Brain pericyte (primary cell): ENCODE measurements at regions not wholly inside any gene's neighbourhood (a gene's known extent, or its start where the extent isn't known, plus 50 kb on each side); places are given as distances from the start of the nearest gene placed in this dataset.
"Not testable (repeated sequence)": the region's sequence is repeated elsewhere in the genome, so short reads cannot be mapped to it uniquely, and the experiment has no call there.

Experiments used
- DNase-seq: peaks from one replicate; pipeline ENCODE4 v3.0.0-alpha.2; 2012; ENCODE audit warnings: low read depth, low spot score

DNA sequence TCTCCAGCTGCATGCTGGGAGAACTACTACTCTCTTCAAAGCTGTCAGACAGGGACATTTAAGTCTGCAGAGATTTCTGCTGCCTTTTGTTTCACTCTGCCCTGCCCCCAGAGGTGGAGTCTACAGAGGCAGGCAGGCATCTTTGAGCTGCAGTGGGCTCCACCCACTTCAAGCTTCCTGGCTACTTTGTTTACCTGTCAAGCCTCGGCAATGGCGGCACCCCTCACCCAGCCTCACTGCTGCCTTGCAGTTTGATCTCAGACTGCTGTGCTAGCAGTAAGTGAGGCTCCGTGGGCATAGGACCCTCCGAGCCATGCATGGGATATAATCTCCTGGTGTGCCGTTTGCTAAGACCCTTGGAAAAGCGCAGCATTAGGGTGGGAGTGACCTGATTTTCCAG is 61.7 kb downstream of the DMRTA1 start:
- DNase-seq: not testable (repeated sequence)

DNA sequence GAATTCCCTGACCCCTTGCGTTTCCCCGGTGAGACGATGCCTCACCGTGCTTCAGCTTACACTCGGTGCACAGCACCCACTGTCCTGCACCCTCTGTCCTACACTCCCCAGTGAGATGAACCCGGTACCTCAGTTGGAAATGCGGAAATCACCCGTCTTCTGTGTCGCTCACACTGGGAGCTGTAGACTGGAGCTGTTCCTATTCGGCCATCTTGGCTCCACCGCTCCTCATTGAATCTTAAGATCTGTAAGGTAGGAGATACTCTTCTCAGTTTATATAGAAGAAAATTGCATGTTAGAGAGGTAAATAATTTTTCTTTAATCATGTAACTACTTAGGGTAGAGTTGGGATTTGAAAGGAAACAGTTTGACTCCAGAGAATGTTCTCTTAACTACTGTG is 62.2 kb downstream of the DMRTA1 start:
- DNase-seq: no peak

DNA sequence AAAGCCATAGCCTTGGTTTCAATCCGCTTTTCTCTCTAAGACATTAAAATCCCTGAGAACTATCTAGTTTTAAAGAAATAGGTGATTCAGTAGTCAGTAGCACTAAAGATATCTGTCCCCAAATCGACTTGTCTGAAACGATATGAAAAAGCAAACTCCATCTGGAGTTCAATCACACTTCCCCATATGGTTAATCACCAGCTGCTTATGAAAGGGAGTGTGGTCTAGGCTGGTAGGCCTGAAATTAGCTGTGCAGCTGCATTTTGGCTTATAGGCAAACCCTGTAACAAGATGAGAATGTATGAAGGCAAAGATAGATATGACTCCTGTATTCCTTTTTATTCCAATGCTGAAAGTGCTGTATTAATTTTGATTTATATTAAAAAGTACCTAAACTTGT is 65.9 kb downstream of the DMRTA1 start:
- DNase-seq: no peak

DNA sequence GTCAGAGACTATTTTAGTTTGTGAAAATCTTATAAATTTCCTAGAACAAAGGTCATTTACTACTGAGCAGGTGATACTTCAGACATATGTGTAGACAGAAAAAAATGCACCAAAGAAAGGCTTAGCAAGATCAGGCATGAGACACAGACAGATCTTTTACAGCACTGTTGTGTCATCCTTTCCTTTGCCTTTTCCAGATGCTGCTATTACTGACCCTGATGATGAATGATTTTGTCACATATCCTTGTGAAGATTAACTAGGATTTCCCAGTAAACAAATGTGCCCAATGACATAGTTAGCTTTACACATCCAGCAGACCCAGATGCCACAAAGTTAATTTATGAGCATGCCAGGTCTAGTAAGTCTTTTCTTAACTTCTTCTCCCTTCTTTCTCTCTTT is 68.2 kb downstream of the DMRTA1 start:
- no peak for DNase-seq

DNA sequence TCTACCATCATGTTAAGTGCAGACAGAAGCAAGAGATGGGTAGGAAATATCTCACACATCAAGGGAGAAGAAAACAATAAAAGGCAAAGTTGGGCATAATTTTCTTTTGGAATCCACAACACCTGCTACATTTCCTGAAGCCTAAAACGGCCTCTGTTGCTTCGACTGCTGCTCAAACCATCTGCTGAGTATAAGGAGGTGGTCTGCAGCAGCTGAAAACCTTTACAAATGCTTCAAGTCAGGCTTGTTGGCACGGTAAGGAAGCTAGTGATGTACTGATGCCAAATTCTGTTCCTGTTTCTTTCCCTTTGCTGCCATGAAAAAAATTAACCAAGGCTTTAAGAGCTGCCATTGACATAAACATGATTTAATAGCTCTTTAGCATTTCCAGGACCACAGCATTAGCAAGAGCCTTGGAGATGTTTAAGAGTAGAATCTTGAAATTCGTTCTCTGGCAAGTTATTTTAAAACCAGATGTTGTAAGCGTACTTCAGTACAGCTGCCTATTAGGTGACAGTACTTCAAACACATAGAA is 75.6 kb downstream of the DMRTA1 start:
- no peak for DNase-seq

DNA sequence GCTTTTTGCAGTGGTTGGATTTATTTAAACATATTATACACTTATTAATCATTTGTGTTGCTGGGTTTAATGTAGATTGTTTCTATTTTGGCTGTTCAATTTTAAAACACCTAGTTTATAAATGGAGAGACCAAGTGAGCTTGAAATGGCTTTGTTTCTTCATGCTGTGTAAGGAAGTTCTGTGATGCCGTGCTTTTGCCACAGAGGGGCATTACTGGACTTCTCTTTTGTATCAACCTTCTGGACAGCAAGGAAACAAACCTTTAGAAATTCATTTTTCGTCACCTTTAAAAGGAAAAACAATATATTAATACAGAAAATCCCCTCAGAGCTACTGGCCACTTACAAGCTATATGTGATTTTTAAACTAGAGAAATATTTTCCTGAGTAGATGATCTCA is 81.9 kb downstream of the DMRTA1 start:
- no peak for DNase-seq

DNA sequence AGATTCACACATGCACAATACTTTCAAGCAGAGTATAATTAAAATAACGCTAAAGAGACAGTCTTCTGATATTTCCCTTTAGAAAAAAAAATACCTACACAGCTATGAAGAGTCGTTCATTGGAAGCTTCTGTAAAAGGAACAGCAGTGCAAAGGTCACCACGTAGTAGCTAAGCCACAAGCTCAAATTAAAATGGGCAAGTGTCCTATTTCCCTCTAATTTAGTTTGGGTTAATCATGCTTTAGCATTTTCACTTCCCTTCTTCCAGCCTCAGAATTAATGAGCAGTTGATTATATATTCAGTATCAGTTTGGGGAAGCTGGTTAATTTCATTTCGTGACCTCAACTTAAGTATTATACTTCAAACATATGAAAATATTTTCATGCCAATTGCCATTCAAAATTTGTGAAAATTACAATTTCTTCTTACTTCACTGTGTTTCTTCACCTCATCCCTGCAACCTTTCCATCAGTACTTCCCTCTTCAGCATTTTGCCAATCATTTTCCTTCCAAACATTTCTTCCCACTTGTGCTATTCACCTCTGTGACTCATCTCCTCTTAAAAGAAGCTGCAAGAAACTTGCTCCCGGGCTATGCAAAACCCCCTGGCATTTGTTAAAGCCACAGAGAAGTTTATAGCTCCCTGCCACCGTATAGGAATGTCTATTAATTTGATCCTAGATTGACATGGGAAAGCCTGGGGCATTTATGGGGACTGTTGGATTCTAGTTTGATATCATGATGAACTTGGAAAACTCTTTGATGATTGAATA is 83.0 kb downstream of the DMRTA1 start:
- DNase-seq: no peak

DNA sequence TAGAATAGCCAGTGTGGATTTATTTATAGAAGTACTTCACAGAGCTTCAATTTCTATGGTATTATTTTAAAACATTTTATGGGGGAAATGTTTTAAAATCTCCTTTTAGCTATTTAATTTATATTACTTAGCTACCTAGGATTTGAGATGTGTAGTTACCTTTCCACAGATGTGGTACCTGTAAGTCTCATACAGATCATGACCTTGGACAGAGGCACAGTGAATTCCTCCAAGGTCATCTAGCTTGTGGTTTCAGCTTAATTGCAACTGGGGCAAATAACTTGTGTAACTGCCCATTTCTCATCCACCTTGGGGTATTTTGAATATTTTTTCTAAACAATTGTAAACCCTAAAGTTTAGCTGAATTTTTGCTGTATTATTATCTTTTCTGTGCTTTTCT is 89.2 kb downstream of the DMRTA1 start:
- no peak for DNase-seq

DNA sequence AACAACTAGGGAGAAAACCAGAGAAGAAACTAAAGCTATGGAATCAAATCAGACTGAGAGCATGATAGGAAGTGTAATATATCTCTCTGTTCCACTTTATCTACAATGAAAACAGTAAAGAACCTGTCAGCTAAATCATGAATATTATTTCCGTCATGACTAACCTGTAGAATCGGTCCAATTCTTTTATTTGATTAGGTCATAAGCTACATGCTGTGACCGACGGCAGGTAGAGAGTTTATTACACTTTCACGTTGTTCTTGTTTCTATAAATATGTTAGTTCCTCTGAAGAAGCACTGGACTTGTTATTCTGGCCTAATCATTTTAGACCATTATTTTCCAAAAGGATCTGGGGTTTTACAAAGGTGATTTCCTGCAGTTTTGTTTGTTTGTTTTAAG is 91.1 kb downstream of the DMRTA1 start:
- no peak for DNase-seq

DNA sequence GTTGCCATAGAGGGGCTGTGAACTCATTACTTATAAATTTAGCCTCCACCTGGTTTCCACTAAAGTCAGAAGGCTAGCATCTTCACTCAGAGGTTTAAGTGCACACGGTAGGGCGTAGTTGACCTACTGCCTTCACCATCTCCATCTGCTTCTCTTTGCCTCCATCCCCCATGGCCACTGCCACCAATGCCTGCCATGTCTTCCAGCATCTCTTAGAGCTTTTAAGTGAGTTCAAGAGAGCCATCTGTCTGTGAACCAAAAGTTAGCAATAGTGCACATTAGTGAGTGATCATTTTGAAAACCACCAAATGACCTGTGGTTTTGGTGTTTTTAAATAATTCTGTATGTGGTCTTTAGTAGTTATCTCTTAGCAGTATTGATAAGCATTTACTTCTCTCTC is 102.0 kb downstream of the DMRTA1 start:
- DNase-seq: no peak

DNA sequence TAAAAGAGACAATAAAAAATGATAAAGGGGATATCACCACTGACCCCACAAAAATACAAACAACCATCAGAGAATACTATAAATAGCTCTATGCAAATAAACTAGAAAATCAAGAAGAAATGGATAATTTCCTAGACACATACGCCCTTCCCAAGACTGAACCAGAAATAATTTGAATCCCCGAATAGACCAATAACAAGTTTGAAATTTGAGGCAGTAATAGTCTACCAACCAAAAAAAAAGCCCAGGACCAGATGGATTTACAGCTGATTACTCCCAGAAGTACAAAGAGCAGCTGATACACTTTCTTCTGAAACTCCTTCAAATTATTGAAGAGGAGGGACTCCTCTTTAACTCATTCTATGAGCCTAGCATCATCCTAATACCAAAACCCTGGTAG is 128.1 kb downstream of the DMRTA1 start:
- DNase-seq: no peak

DNA sequence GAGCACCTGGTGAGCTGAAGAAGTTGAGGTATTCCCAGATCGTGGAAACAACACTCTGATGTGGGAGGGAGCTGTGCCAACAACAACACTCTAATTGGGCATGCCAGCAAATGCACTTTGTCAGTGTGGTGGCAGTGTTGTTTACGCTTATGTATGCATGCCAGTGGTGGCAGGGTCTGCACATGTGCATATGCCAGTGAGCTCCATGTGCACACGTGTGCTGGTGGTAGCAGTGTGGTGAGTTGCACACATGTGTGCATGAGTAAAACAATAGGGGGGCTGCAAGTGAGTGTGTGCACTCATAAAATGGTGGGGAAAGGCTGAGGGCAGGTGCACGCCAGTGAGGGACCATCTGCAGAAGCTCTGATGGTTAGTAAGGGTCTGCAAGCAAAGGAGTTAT is 134.2 kb downstream of the DMRTA1 start:
- DNase-seq: no peak

DNA sequence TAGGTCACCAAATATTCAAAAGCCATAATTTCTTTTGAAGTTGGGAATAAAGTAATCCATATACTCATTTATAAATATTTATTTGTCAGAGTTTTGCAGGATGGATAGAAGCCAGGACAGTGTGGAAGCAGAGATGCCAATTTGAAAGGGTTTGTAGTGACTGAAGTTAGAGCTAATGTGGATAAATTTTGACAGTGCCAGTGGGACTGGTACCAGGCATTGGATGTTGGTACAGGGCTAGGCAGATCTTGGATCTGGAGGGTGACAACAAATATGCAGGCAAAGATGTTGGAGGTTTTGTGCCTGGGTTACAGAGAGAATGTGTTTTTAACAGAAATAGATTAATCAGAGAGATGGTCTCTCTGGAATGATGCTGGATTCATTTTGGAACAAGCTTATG is 135.6 kb downstream of the DMRTA1 start:
- no peak for DNase-seq

DNA sequence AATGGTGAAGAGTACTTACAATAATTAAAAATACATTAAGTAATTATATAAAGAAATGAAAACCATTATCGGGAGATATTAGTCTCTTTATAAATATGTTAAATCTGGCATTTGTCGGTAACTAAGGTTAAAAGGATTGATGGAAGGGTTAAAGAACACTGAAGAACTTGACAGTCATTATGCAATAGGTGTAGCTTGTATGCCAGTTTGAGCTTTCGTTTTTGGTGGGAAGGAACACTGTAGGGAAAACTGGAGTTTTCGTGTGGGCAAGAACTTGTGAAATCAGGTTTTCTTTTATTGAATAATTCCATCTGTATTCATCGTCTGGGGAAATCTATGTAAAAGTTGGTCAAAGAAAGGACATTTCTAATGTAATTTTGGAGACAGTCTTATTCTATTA is 142.3 kb downstream of the DMRTA1 start:
- DNase-seq: no peak

DNA sequence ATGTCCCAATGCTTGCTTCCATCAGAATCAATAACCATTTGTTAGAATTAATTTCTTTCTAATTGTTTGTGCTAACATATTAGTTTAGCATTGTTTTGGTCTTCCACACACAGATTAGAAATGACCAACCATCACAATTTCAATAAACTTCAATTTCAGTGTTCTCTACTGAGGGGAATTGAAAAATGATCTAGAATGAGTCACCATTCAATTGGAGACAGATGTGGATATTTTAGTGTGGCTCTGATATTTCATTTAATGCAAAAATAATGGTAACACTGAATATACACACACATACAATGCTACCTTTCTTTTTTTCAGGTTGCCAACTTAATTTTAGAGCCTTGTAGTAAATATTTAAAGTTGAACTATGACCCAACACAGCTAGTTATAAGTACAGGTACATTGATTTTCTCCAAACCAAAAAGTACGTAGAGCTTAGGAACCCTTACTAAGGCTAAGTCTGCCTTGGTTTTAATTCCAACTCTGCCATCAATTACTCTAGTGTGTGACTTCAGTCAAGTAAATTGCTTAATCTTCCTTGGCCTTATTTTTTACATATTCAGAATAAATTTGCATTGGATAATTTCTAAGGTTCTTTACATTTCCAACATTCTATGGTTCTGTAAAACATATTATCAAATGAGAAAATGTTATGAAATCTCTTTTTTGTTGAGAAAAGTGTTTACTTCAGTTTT is 143.9 kb downstream of the DMRTA1 start:
- DNase-seq: no peak

DNA sequence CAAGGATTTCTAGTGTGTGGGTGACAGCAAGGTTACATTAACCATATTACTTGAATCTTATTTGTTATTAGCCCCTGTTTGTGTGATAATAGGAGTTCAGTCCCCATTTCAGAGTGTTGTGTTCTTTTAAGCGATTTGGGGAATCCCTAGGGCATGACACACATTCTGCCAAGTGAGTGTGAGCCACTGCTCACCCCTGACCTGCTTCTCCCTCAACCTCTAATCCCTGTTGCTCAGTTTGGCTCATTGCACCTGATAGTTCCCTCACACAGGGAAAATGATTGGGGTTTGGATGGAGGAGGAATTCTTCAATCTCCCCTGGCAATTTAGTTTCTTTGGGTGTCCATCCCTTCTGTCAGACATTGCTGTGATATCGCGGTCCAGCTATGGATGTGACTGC is 149.2 kb downstream of the DMRTA1 start:
- DNase-seq: no peak

DNA sequence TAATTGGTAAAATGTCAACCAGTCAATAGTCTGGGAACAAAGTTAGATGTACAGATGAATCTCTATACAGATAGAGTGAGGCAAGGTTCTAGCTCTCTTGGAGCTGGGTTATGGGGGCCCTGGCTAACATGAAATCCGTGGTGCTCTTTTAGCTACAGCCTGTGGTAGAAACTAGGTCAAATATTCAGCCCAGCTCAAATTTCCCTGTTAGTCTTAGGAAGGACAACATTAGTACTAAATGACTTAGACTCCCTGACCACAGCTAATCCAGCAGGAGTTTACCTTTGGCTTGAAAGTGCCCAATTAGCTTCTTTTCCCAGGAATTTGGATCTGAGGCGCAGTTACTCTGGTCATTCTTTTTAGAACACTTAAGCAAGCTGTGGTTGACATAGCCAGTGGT is 170.5 kb downstream of the DMRTA1 start:
- no peak for DNase-seq

DNA sequence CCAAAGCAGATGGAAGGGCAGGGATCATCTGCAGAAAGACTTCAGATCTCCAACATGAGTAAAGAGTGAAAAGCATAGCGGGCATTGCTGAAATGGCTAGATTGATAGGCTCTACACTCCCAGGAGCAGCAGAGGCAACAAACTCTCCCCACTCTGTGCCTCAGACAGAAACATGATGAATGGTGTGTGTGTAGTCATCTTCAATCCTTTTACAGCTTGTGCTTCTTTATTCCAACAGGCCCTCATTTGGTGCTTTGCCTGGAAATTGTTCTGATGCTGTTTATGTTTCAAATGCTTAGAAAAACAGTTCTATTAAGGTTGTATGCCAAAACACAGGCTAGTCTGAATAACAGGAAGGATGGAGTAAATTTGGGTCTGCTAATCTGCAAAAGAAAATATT is 176.2 kb downstream of the DMRTA1 start:
- DNase-seq: no peak

DNA sequence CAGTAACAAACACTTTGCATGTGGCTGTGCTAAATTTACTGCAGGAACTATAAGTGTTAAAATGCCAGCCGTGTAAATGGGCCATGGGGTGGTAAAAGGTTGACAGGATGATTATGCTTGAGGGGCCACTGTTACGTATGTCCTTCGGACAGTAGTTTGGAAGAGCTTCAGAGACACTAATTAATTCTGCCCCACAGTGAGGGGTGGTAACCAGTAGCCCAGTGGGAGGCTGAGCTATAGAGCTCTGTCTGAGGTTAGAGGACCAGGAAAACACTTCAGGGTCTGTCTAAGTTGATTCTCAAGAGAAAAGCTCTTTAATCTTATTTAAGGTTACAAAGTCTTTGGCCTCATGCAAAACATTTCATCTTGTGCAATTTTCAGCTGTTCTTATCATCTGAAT is 176.6 kb downstream of the DMRTA1 start:
- no peak for DNase-seq

DNA sequence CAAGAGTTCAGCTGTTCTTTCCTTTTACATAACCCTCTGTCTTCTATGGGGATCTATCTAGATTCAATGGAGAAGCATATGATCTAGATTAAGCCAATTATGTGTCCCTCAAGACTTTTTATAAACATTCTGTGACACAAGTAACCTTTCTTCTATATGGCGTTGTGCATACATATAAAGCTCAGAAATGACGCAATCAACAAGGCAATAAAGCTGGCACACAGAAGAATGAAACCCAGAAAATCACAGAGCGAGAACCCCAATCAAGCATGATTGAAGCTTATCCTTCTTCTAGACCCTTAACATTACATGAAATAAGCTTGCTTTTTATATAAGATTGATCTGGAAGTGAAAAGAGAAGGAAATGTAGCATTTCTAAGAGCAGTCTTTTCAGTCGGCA is 178.9 kb downstream of the DMRTA1 start:
- no peak for DNase-seq

DNA sequence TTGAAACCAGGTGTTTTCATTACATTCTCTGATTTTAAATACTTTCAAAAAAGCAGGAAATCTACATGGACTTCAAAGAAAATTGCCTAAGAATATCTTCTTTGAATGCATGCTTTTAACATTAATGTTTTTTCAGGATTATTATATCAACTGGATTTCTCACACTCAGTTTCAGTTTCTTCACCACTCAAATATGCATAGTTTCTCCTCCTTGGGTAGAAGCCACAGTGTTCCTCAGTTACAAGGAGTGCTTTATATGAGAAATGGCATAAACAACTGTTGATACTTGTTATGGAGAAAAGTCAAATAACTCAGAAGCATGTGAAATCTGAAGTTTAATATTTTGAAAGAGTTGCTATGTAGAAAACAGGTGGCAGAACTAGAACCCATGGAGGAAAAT is 196.9 kb downstream of the DMRTA1 start:
- DNase-seq: no peak

DNA sequence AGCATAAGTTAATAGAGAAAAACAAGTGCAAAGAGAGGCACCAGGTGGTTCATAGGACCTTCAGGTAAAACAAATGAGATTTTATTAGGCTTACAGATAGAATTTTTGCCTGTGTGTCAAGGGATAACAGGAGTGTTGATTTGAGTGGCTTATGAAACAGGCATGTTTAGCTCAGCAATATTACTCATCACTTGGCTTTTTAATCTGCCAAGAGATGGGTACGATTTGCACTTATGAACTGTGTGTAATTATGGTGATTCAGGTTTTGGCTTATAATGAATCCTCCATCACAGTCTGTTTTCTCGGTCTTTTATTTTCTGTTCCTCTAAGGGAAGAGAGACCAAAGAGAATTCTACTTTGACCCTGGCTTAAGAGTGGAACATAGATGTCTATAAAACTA is 199.3 kb downstream of the DMRTA1 start:
- DNase-seq: no peak

DNA sequence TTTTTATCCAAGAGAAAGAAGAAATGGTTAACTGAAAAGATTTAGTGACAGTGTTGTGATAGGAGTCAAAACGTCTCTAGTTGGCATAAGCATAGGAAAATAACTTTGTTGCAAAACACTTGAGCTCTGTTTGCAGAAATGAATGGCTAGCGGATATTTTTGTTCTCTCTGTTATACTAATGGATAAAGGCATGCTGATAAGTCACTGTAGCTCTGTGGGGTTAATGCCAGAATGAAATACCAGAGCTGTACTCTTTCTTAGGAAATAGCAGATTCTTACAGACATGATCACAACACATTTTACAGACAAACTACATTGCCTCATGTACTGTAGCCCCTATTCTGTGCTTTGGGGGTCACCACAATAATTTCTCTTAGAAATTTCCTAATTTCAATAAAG is 202.8 kb downstream of the DMRTA1 start:
- no peak for DNase-seq
